ENCODE measurements at regions not wholly inside any gene's neighbourhood (a gene's known extent, or its start where the extent isn't known, plus 50 kb on each side); places are given as distances from the start of the nearest gene placed in this dataset.

DNA sequence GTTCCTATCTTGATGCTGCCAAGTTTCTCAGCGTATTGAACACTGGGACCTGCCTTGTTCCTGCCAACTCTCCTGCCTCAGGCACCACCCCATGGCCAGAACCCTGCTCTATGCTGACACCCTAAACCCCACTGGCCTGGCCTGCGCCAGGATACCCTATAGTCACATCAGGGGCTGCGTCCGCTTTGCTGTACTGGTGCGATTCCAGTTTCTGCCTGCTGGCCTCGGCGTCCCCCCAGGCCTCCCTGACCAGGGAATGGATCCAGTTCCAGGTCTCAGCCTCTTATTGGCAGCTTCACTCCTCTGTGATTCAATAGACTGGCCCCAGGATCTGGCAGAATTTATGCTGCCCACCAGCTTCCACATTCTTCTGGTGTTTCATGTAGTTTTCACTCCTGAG, 55.0 kb downstream of the GPR6 start:
- DNase-seq, result no peak

DNA sequence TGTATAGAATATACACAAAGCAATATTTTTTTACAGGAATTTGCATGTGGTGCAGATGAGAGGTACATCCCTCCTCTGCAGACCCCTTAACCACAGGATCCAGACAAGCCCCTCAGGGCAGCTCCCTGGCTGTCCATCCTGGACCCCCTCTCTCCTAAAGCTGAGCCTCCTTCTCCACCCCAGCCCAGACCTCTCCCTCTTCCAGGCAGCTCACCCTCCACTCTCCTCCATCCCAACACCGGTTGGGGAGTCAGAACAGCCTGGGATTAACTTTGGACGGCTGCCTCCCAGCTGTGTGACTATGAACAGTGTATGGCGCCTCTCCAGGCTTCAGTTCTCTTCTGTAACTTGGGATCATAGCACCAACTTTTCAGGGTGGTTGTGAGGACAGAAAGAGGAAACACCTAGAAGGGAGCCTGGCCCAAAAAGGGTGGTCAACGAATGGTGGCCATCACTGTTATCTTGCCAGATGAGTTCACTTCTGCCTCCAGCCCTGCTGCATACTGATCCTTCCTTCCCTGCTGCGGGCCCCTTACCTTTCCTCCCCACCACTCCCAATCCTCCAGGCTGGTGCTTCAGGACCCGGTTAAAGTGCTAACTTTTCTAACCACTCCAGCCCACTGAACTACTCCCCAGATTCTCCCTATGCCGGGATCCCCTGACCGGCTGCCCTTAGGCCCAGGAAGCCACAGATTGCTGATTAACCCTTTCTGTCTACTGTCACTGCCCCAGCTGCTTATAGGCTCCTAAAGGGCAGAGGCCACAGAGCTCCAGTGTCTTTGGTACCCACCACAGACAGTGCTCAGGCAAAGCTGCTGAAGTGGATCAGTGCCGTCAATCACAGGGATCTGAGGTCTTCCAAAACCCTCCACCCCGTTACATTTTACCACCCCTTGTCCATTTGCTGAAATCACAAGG, 55.9 kb downstream of the GPR6 start:
- no peak for DNase-seq

DNA sequence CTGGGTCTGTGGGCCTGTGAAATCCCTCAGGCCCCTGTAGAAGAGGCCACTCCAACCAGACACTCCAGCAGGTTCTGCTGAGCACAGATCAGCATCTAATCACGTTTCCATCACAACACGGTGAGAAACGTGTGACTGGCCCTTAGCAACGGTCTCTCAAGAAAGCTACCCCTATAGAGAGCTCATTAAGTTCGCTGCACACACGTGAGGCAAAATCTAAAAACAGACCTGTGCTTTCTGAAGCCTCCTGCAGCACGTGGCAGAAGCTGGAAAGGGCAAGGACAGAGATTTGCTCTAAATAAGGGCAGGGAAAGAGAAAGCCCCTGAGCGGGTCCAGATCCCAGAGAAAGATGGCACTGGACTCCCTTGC, 56.5 kb downstream of the GPR6 start:
- DNase-seq, result no peak

DNA sequence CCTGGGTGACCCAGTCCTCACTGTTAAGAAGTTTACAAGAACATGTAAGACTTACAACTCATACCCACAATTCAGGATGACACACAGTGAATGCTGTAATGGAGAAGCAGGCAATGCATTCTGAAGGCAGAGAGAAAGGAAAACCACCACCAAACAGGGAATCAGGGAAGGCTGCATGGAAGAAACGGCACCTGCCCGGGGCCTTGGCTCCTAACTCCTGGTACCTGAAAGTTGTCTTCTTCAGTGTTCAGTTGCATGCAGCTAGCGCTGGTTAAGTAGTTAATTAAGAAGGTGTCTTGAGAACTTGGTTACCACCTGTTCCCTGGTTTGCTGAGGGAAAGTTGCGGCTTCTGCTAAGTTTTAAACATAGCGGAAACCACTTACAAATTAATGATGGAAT, 57.2 kb downstream of the GPR6 start:
- no peak for DNase-seq

DNA sequence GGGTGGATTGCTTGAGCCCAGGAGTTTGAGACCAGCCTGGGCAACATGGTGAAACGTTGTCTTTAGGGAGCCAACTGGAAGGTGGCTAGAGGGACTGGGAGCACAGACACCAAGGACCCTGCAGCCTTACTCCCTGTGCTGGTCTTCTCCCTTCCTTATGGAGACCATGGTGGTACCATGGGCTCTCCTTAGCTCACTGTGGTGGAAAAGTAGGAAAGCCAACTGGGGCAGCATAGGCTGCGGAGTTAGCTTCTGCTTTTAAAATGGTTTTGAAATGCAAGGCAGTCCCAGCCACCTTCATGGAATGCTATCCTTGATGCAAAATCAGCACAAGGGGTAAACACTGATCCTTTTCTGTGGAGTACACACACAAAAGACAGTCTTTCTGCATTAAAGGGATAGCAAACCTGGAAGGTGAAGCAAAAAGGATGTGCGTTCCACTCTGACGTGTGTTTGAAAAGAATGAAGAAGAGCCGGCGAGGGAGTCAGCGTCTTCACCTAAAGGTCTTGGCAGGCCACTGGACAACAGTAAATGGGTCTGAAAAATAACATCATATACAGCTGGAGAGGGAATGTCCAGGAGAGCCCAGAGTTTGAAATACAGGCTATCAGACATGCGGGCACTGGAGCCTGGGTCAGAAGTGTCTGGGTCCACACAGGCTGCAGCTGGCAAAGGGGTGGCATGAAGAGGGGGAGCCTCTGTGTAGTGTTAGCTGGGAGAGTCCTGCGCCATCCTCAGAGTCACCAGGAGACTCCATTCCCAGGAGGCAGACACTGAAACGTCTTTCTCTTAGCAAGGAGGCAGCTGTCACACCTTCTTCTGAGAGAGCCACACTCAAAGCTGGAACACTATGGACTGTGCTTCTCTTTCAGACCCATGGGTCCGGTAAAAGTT, 58.5 kb downstream of the GPR6 start:
- DNase-seq, result no peak

DNA sequence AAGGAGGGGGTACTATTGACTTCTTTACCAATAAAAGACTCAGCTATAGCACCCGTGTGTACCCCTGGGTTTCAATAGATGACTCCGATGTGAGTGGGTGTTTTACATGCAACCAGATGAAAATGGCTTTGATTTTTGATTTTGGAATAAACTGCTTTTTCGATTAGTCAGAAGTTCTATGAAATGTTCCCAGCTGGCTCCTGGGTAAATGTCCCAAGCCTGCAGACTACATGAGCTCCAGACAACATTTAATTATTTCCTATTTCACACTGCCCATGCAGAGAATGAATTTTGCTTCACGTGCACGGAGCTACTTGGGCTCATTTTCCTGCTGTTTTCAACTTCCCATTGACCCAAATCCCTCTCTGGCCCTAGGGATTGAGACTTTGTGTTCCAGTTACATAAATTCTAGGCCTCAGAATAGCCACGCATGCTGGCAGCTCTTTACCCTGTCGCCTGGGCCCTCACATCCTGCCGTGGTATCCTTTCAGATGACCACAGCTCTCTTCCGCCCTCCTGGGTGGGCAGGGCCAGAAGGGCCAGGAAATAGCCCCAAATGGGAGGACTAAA, 59.7 kb downstream of the GPR6 start:
- no peak for DNase-seq

DNA sequence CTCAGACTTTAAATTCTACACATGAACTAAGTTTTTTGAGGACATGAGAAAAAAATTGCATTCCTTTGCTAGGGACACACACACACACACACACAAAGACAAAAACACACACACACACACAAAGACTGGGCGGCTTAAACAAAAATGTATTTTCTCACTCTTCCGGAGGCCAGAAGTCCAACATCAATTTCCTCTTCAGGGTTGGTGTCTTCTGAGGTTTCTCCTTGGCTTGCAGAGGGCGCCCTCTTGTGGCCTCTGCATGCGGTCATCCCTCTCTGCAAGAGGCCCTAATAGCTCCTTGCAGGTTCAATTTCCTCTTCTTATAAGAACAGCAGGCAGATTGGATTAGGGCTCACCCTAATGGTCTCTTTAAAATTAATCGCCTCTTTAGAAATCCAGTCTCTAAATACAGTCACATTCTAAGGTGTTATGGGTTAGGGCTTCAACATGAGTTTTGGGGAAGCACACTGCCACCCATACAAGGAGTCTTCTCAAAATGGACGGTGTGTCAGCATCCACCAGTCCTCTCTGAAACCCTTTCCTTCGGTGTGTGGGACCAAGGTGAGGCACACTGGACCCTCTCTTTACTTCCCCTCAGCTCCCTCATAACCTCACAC, 61.4 kb downstream of the GPR6 start:
- DNase-seq, result peak; percentile 54 to 87 (median 64)

DNA sequence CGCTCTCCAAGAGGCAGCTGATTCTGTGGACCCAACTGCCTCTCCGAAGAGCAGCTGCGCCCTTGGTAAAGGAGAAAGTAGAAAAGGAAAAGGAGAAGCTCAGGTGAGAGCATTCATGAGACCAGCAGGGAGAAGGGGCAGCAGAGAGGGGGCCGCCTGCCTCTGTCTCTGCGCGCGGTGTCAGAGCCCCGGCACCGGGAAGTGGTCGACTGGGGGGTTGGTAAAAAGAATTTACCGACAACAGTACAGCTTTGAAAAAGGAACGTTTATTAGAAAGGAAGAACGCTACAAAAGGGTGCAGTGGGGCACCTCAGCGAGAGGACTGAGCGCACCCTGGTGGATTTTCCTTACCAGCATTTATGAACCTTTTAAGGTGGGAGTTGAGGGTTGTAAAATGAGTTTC, 61.9 kb downstream of the GPR6 start:
- peak in 3 of 5 experiments; percentile 2 to 72 (median 32) for DNase-seq

DNA sequence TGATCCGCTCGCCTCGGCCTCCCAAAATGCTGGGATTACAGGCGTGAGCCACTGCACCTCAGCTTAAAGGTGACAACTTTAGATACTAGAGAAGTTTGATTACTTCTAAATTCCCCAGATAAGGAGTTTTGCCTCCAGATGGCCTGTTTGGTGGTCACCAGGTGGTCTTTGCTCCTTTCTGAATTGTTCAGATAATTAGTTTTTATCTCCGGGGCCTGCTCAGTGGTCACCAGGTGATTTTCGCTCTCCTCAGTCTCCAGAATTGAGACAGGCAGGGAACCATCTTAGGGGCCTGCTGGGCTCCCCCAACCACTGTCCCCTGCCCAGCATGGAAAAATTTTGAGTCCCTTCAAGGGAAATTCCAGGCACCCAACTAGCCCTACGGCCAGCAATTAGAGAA, 62.6 kb downstream of the GPR6 start:
- DNase-seq, result no peak

DNA sequence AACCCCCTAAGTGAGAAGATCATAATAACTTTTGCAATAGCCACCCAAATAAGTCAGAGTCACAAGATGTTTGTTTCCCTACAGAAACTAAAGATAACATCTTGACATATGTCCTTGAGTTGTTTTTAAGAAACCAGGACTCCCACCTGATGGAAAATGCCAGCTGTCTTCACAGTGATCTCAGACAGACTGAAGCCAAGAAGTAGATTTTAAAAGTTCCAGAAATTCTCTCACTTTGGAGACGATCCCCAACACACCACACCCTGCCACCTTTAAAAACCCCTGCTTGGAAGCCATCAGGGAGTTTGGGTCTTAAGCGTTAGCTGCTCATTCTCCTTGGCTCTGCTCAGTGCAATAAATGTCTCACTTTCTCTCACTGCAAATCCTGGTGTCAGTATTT, 63.0 kb downstream of the GPR6 start:
- no peak for DNase-seq

DNA sequence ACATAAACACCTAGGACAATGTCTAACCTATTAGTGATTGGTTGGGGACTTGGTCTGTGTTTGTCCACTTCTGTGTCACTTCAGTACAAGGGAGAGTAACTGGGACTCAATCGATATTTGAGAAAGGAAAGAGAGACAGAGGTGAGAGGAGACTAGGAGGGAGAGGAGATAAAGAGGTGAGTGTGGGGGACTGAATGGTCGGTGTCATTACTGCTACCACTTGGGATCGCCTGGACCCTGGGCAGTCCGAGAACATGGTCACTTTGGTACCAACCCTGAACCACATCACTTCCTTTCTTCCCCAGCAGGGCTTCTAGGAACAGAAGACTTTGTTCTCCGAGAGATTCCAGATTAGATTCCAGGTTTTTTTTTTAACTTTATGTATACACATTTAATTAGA, 63.7 kb downstream of the GPR6 start:
- no peak for DNase-seq

DNA sequence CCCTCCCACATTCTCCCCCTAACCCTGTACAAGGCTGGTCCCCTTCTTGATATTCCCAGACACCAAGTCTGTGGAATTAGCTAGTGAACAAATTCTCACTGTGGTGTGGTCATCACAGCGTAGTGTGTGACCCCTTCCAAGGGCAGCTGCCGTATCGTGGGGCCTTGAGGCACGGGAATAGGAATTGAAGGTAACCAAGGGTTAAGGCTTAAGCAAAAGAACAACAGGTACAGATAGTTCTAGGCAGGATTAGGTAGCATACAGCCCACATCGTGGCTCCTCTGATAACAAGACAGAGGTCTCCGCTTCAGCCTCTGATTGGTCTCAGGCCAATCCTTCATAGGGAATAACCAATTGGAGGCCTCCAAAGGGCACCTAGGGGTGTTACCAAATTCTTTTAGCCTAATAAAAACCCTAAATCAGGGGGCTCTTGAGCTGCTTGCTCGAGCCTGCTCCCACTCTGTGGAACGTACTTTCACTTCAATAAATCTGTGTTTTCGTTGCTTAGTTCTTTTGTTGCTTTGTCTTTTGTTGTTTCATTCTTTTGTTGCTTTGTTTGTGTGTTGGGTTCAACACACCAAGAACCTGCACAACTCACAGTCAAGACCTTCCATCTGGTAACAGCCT, 64.7 kb downstream of the GPR6 start:
- DNase-seq, result no peak

DNA sequence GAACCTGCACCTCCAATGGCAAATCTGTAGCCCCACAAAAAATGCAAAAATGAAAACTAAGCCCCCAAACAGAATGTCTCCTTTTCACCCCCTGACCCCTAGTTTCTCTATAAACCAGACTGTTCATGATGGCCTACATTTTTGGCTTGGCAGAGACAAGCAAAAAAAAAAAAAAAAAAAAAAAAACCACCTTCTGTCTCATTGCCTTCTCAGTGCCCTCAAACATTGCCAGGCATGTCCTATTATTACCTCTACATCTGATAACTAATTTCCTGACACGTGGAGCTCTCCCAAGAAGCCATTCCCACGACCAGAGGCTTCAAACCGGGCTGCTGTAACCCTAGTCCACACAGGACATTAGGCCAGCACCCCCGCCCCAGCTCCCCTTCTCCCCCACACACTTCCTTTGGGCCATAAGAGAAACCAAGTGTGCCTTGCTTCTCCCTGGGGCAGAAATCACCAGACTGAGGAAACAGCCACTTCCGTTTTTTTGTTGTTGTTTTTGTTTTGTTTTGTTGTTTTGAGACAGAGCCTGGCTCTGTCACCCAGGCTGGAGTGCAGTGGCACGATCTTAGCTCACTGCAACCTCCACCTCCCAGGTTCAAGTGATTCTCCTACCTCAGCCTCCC, 65.4 kb downstream of the GPR6 start:
- no peak for DNase-seq

DNA sequence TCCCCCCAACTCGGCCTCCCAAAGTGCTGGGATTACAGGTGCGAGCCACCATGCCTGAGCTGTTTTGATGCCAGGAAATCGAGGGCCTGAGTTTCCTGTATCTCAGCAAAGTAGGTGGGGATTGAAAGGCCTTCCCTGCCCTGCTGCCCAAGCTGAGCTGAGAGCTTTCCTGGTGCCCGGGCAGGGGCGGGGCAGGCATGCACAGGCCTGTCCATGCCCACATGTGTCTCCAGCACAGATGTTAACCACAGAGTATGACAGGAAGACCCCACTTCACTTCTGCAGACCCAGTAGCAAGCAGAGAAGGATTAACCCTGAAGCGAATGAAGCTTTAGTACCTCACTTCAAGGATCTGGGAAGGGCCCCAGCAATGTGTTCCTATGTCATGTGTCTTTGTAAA, 66.0 kb downstream of the GPR6 start:
- no peak for DNase-seq

DNA sequence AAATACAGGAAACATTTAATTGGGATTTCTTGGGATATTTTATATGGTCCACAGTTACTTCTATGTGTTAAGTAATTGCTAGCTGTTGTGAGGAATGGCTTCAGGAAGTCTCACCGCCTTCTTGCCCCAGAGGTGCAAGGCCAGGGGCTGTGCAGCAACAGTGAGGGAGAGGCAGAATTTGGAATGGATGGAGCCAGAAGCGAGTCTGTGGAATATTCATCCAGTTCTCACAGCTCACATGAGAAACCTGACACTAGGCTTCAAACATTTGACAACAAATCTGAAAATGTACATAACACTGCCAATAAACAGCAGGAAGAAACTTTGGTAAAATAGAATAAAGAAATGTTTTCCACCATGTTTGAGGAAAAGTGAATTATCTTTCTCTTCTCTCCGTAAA, 66.5 kb downstream of the GPR6 start:
- DNase-seq, result no peak

DNA sequence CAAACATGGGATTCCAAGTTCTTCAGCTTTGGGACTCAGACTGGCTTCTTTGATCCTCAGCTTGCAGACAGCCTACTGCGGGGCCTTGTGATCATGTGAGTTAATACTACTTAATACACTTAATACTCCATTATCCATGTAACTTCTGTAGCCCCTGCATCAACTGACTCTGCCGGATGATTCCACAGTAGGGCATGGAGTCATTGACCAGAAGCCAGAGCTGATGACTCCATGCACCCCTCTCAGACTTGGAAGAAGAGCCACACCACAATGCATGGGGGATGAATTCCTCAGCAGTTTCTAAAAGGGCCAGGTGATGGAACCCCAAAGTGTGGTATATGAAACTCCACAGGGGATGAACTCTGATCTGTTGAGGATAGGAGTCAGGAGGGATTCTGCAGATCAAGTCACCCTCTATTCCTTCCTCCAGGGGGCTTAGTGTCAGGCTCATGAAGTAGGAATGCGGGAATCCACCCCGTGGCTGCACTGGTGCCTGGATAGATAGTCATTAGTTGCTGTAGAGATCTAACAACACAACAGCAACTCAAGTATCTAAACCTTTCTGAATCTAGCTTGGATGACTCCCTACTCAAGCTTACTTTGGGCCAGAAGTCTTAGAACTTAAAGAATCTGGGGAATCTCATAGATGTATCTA, 70.2 kb downstream of the GPR6 start:
- no peak for DNase-seq

DNA sequence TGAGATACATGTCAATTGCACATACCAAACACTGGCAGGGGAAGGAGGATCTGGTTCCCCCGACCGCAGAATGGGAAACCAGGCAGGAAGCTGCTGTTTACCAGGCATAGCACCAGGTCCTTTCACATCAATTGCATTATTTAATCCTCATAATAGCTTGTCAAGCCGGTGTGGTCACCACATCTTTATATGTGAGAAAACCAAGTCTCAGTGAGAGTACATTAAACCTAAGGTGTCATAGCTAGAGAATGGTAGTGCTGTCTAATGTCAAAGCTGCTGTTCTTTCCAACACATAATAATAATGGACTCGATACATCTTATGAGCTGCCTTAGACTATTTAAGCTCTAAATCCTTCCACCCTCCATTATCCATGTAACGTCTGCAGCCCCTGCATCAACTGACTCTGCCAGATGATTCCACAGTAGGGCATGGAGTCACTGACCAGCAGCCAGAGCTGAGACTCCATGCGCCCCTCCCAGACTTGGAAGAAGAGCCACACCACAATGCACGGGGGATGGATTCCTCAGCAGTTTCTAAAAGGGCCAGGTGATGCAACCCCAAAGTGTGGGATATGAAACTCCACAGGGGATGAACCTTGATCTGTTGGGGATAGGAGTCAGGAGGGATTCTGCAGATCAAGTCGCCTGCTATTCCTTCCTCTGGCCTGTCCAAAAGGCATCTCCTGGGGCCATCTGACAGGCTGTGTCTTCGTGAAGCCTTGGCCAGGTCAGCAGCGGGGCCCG, 71.8 kb downstream of the GPR6 start:
- DNase-seq, result no peak
